HG02943 (cell line): ENCODE measurements at regions not wholly inside any gene's neighbourhood (a gene's known extent, or its start where the extent isn't known, plus 50 kb on each side); places are given as distances from the start of the nearest gene placed in this dataset.

Experiments
- ATAC-seq: cut with Tn5 transposase; IDR thresholded peaks from one replicate; pipeline ENCODE4 v1.9.1; 2021; ENCODE audit warnings: mild to moderate bottlenecking, low read depth, moderate library complexity; ENCODE audit not compliant: unreplicated experiment

GRCh38 chr1:93013145-93014065 lies 52.1 kb upstream of the DIPK1A start:
- no peak for ATAC-seq

- ATAC-seq: no peak
These were observed 52.9 kb upstream of the DIPK1A start for GRCh38 chr1:93014168-93014567.

DNA sequence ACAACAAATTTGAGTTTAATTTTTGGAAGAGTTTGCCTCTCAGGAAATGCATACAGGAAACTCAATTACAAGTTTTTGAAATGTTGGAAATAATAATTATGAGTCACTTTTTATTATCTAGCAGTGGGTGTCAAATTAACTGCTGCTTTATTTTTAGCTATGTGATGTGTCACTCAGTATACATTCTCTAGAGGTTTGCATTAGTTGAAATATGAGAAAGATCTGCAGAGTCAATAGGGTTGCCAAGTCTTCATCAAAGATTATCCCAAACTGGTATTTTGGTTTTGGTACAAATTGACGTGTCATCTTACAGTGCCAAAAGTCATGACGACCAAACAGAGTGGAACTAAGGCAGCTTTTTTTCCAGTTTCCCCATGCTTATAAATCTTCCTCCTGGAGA lies 54.3 kb upstream of the DIPK1A start:
- no peak for ATAC-seq

- no peak for ATAC-seq
These were observed 54.9 kb upstream of the DIPK1A start for GRCh38 chr1:93016171-93016570.

GRCh38 chr1:93021539-93022134 lies 57.4 kb upstream of the MTF2 start:
- peak; percentile 63 for ATAC-seq

DNA sequence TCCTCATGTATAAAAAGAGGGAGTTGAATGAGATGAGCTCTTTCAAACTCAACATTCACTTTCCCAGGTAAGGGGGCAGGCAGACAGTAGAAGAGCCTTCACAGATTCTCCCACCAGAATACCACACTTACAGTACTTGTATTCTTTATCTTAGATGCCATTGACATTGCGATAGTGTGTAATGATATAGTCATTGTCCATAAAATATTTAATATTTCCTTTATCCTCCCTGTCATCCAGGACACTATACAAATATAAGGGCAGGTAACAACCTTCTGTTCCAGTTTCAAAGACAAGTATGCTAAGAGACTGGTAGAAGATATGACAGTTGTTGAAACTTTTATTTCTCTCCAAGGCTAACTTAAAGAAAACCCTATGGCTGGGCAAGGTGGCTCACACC lies 56.5 kb upstream of the MTF2 start:
- ATAC-seq: no peak

GRCh38 chr1:93023281-93023680 lies 55.8 kb upstream of the MTF2 start:
- ATAC-seq: no peak

GRCh38 chr1:93025572-93025971 lies 53.5 kb upstream of the MTF2 start:
- ATAC-seq: no peak

DNA sequence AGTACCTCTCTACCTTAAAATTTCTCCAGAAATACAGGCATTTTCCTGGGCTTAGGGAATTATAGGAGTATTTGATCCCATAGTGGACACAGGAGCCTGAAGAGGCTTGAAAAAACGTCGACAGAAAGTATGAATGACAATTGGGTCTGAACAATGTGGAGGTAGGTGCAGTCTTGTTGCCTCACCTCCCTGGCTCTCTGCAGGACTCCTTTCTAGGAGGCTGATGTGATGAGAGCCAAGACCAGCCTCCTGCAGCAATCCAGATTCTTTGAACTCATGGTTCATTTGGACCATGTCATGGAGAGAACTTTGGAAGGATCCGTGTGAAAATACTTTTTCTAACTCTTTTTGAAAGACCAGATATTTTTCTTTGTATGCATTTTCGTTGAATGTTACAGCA lies 50.5 kb upstream of the MTF2 start:
- no peak for ATAC-seq
